Fibroblast of the aortic adventitia (primary cell): ENCODE measurements at regions not wholly inside any gene's neighbourhood (a gene's known extent, or its start where the extent isn't known, plus 50 kb on each side); places are given as distances from the start of the nearest gene placed in this dataset.

Experiments
- DNase-seq: peaks from one replicate; pipeline ENCODE4 v3.0.0-alpha.2; 2010; ENCODE audit warnings: low read depth
- H3K4me3 ChIP-seq: 2 replicates; pipeline ENCODE4 v1.5.1; 2011; ENCODE audit warnings: low read depth, mild to moderate bottlenecking, control low read depth, low read length, moderate library complexity
- CTCF ChIP-seq: IDR thresholded peaks from 2 replicates; pipeline ENCODE4 v1.5.1; 2011; ENCODE audit warnings: mild to moderate bottlenecking, low read length, control low read depth, inconsistent platforms; ENCODE audit not compliant: insufficient read depth

- no peak for DNase-seq
Measured at GRCh38 chr16:56109994-56110393, 81.3 kb upstream of the GNAO1 start.

DNA sequence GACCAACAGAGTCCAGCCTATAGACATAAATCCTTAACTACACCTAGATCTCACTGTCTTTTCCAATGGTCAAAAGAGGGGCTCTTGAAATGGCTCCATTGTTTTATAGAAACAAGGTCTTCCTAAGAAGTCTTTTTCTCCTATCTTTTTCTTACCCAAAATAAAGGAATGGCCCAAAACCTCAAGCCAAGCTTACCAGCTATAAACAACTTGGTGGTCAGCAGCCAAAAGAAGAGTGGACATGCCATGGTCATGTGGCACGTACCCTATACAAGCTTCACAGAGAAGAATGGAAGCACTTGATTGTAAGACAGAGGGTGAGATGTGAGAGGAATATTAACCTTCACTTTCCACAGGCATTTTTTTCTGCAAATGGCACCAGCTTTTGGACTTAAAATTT is 82.1 kb upstream of the GNAO1 start:
- DNase-seq: no peak
- no peak overlapping the region for H3K4me3 ChIP-seq
- no peak for TF ChIP-seq CTCF

More at GRCh38 chr16:56109994-56110393, 81.3 kb upstream of the GNAO1 start:
- no peak overlapping the region for H3K4me3 ChIP-seq
- no peak for TF ChIP-seq CTCF

- DNase-seq: no peak
- H3K4me3 ChIP-seq: no peak overlapping the region
- no peak for TF ChIP-seq CTCF
Measured at GRCh38 chr16:56108724-56109123, 82.6 kb upstream of the GNAO1 start.

DNA sequence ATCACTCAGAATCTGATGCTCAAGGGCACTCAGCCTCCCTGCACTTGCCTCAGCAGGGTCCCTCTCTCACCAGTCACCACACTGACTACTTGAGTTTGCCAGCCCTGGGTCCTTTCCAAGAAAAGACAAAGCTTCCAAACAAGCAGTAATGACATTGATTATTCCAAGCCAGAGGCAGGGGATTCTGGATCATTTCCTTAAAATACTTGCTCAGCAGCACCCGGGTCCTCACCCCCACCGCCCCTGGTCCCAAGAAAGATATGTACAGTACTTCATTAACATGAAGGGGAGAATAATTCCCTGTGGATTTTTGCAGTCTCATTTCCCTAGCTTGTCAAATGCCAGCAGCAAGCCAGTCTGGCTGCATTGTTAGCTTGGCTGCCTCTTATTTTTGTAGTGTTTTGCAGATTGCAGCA is 83.2 kb upstream of the GNAO1 start:
- DNase-seq: no peak
- no peak overlapping the region for H3K4me3 ChIP-seq
- no peak for TF ChIP-seq CTCF

- TF ChIP-seq CTCF: no peak
- no peak for DNase-seq
- H3K4me3 ChIP-seq: no peak overlapping the region
Measured at GRCh38 chr16:56106527-56106926, 84.8 kb upstream of the GNAO1 start.

DNA sequence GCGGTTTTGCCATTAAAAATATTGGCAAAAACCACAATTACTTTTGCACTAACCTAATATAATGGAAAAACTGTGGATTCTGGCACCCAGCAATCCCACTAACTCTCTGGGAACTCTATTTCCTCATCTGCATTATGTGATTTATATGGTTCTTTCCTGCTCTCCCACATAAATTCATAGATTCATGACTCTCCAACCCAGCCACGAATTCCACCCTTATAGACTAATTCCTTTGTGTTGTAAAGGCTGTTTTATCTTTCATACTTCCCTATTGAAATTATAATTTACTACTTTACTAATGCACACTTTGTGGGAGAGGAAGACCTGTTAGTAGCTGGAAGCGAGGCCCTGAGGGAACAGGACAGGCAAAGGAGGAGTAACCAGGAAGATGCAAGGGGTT is 88.4 kb upstream of the GNAO1 start:
- no peak overlapping the region for H3K4me3 ChIP-seq
- DNase-seq: no peak
- TF ChIP-seq CTCF: no peak

DNA sequence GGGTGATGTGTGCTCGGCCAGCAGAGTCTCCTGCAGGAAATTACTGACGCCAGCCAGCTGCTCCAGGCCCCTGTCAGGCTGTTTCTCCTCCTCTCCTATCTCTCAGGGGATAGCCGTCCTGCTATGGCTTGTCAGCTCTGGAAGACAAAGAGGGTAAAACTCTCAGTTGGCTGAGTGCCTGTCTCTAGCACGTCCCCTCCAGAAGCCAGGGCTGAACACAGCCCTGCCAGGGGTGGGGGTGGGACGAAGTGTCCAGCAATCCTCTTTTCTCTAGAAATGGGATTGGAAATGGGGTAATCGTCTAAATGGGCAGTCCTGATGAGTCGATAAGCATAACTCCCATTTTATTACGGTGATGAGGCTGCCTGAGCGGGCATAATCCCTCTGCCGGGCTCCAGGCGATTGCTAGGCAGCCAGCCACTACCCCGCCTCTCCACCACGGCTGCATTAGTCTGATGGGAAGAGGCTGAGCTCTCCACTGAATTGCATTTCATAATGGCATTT is 89.1 kb upstream of the GNAO1 start:
- TF ChIP-seq CTCF: no peak
- H3K4me3 ChIP-seq: no peak overlapping the region
- peak; percentile 1 for DNase-seq
